Spleen (tissue), 11 donors: ENCODE measurements at regions not wholly inside any gene's neighbourhood (a gene's known extent, or its start where the extent isn't known, plus 50 kb on each side); places are given as distances from the start of the nearest gene placed in this dataset.

ENCODE experiments used
- DNase-seq: peaks from one replicate; pipeline ENCODE4 v3.0.0-alpha.2; 2020
- H3K27ac ChIP-seq, 8 donors: fragments of 200-600 bp; sonication (generic) in 7 of 8; 1 replicate in 4 of 8; 2 replicates in 4 of 8; pipeline versions ENCODE4 v1.5.0 to v1.8.0; 2016 to 2021; ENCODE audit warnings: inconsistent platforms in 4 of 8, mild to moderate bottlenecking in 4 of 8, moderate library complexity in 1 of 8
- H3K27me3 ChIP-seq, 7 donors: fragments of 200-600 bp; sonication (generic) in 6 of 7; replicated peaks in 1 of 7; 1 replicate in 4 of 7; 2 replicates in 3 of 7; pipeline versions ENCODE4 v1.5.0 to v1.8.0; 2016 to 2021; ENCODE audit warnings: inconsistent platforms in 3 of 7, mild to moderate bottlenecking in 1 of 7
- H3K36me3 ChIP-seq, 6 donors: fragments of 200-600 bp; sonication (generic) in 5 of 6; 1 replicate in 4 of 6; 2 replicates in 2 of 6; pipeline versions ENCODE4 v1.5.0 to v1.8.0; 2016 to 2021; ENCODE audit warnings: inconsistent platforms in 2 of 6
- H3K4me1 ChIP-seq, 6 donors: fragments of 200-600 bp; sonication (generic) in 5 of 6; 1 replicate in 3 of 6; 2 replicates in 3 of 6; pipeline versions ENCODE4 v1.5.0 to v1.8.0; 2016 to 2021; ENCODE audit warnings: inconsistent platforms in 3 of 6
- H3K4me3 ChIP-seq, 8 donors: fragments of 200-600 bp; sonication (generic) in 7 of 8; 1 replicate in 4 of 8; 2 replicates in 4 of 8; pipeline versions ENCODE4 v1.5.0 to v1.8.0; 2016 to 2021; ENCODE audit warnings: inconsistent platforms in 4 of 8, mild to moderate bottlenecking in 4 of 8, moderate library complexity in 2 of 8
- H3K9me3 ChIP-seq, 8 donors: fragments of 200-600 bp; sonication (generic) in 7 of 8; 1 replicate in 4 of 8; 2 replicates in 4 of 8; pipeline versions ENCODE4 v1.5.0 to v1.8.0; 2016 to 2021; ENCODE audit warnings: inconsistent platforms in 4 of 8
- CTCF ChIP-seq, 11 experiments: fragments of 200-600 bp in 7 of 11; fragments of 450-650 bp in 4 of 11; sonication (generic) in 4 of 11; IDR thresholded peaks in 8 of 11; conservative IDR thresholded peaks in 3 of 11; 1 replicate in 7 of 11; 2 replicates in 4 of 11; pipeline versions ENCODE4 v1.4.0 to v1.8.0; 2016 to 2021; ENCODE audit warnings: antibody characterized with exemption in 11 of 11, inconsistent platforms in 4 of 11, mild to moderate bottlenecking in 1 of 11
- POLR2A ChIP-seq, 3 donors: fragments of 450-650 bp; IDR thresholded peaks; one replicate each; pipeline ENCODE4 v1.5.1; 2017; ENCODE audit warnings: antibody characterized with exemption in 3 of 3, mild to moderate bottlenecking in 1 of 3
- POLR2AphosphoS5 ChIP-seq, 3 donors: sonication (generic); formaldehyde crosslinking; IDR thresholded peaks; one replicate each; pipeline ENCODE4 v1.5.1; 2017; ENCODE audit warnings: antibody characterized with exemption in 3 of 3
- WGBS, 5 donors: extraction: QIAGEN DNeasy Blood & Tissue Kit in 3 of 5; methylation state at CpG; one replicate each; pipeline versions ENCODE4 v1.1.5 to v1.1.7; 2013 to 2018; 5-methylcytosine and 5-hydroxymethylcytosine counted together
- intact Hi-C: fragments of 100-400 bp; cut with DNase I; formaldehyde crosslinking; loops from one replicate; pipeline ENCODE4 v1.15.0; 2023; ENCODE audit warnings: low total_unique reads
- donor health status: healthy with polysubstance abuse.
- donor health status: DM: no; HTN: no; CAD: no; lungs with moderate emphysema.
- donor health status: DM: no; HTN: no; CAD: no.
- donor health status: Bipolar disorder and iron deficiency.
- donor health status: healthy.
- donor health status: DM: no; HTN: no; CAD: no.
- donor health status: DM: yes; HTN: yes; CAD: no.

GRCh38 chr18:72041313-72042032, 502.7 kb downstream of the CBLN2 start:
- H3K36me3 ChIP-seq, result no peaks in the 10 kb centered on the region
- WGBS, 5 donors, result 62 to 75% (median 68%) methylated on average over 7 of the region's 7 CpGs
- DNase-seq, result no peak
- intact Hi-C loops, result no loop called here
- H3K4me3 ChIP-seq, result no peak overlapping the region
- no peak overlapping the region for H3K27ac ChIP-seq
- H3K4me1 ChIP-seq, result no peaks in the 10 kb centered on the region
- TF ChIP-seq CTCF (IDR thresholded peaks at IDR 0.05 in 8 of 11, conservative IDR thresholded peaks at IDR 0.05 in 3 of 11) (no peak), POLR2A (IDR thresholded peaks at IDR 0.05) (no peak), POLR2AphosphoS5 (IDR thresholded peaks at IDR 0.05) (no peak)
- H3K27me3 ChIP-seq, result no peaks in the 10 kb centered on the region
- no peaks in the 10 kb centered on the region for H3K9me3 ChIP-seq

GRCh38 chr18:72013427-72013850, 530.7 kb downstream of the CBLN2 start:
- no peak overlapping the region for H3K4me3 ChIP-seq
- WGBS, 5 donors, result 60 to 69% (median 65%) methylated on average over 4 of the region's 4 CpGs
- intact Hi-C loops, result no loop called here
- no peak for TF ChIP-seq POLR2A (IDR thresholded peaks at IDR 0.05)
- no peak for TF ChIP-seq CTCF (IDR thresholded peaks at IDR 0.05 in 8 of 11, conservative IDR thresholded peaks at IDR 0.05 in 3 of 11)
- no peak for TF ChIP-seq POLR2AphosphoS5 (IDR thresholded peaks at IDR 0.05)
- H3K36me3 ChIP-seq, result no peaks in the 10 kb centered on the region
- H3K9me3 ChIP-seq, result peaks cover 0 to 3% (median 0%) of the 10 kb centered on the region in 8 donors
- no peaks in the 10 kb centered on the region for H3K27me3 ChIP-seq
- DNase-seq, result no peak
- no peaks in the 10 kb centered on the region for H3K4me1 ChIP-seq
- no peak overlapping the region for H3K27ac ChIP-seq

- H3K4me3 ChIP-seq, result no peak overlapping the region
- WGBS, 5 donors, result 56 to 76% (median 68%) methylated on average over 4 of the region's 4 CpGs
- TF ChIP-seq CTCF (IDR thresholded peaks at IDR 0.05 in 8 of 11, conservative IDR thresholded peaks at IDR 0.05 in 3 of 11), result no peak
- no peak for TF ChIP-seq POLR2AphosphoS5 (IDR thresholded peaks at IDR 0.05)
- no peak for TF ChIP-seq POLR2A (IDR thresholded peaks at IDR 0.05)
- no peak for DNase-seq
- intact Hi-C loops, result no loop called here
- no peaks in the 10 kb centered on the region for H3K27me3 ChIP-seq
- no peaks in the 10 kb centered on the region for H3K36me3 ChIP-seq
- H3K27ac ChIP-seq, result no peak overlapping the region
- H3K9me3 ChIP-seq, result peaks cover 0 to 13% (median 0%) of the 10 kb centered on the region in 8 donors
- no peaks in the 10 kb centered on the region for H3K4me1 ChIP-seq
Measured at GRCh38 chr18:71998547-71999097, 545.5 kb downstream of the CBLN2 start.

GRCh38 chr18:71995904-71996465, 548.2 kb downstream of the CBLN2 start:
- Histone ChIP-seq H3K27me3 (no peaks in the 10 kb centered on the region), H3K4me3 (no peak overlapping the region), H3K4me1 (no peaks in the 10 kb centered on the region), H3K36me3 (no peaks in the 10 kb centered on the region), H3K9me3 (peaks cover 0 to 6% (median 0%) of the 10 kb centered on the region in 8 donors), H3K27ac (no peak overlapping the region)
- WGBS, 5 donors, result 79 to 89% (median 89%) methylated on average over 1 of the region's 1 CpG
- TF ChIP-seq CTCF (IDR thresholded peaks at IDR 0.05 in 8 of 11, conservative IDR thresholded peaks at IDR 0.05 in 3 of 11), result no peak
- TF ChIP-seq POLR2A (IDR thresholded peaks at IDR 0.05), result no peak
- no peak for TF ChIP-seq POLR2AphosphoS5 (IDR thresholded peaks at IDR 0.05)
- intact Hi-C loops, result no loop called here
- no peak for DNase-seq
